ENCODE measurements at regions not wholly inside any gene's neighbourhood (a gene's known extent, or its start where the extent isn't known, plus 50 kb on each side); places are given as distances from the start of the nearest gene placed in this dataset.

DNA sequence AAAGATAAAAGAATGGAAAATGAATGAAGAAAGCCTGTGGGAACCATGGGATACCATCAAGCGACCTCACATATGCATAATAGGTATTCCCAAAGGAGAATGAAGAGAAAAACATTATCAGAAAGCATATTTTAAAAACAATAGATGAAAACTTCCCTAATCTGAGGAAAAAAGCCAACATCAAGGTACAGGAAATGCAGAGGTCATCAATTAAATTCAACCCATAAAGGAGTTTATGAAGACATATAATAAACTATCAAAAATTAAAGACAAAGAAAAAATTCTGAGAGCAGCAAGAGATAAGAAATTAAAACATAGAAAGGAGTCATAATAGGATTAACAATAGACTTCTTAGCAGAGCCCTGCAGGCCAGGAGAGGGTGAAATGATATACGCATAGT, 397.5 kb downstream of the GPM6A start:
- Histone ChIP-seq H3K27ac (ENCODE audit: low read depth, low read length) (no peak overlapping the region), H3K36me3 (ENCODE audit: insufficient read depth, low read length) (no peaks in the 10 kb centered on the region), H3K4me3 (ENCODE audit: insufficient read depth, low read depth, low read length) (no peak overlapping the region), H2AFZ (ENCODE audit: low read depth, low read length) (no peak overlapping the region), H3K4me1 (ENCODE audit: insufficient read depth, low read length) (peaks cover 30% of the 10 kb centered on the region), H3K9me3 (ENCODE audit: insufficient read depth, low read depth, low read length) (no peaks in the 10 kb centered on the region), H3K9ac (ENCODE audit: low read length) (no peak overlapping the region), H3K27me3 (ENCODE audit: insufficient read depth, low read length) (no peaks in the 10 kb centered on the region), H4K20me1 (ENCODE audit: insufficient read depth, low read length) (no peaks in the 10 kb centered on the region), H3K79me2 (ENCODE audit: insufficient read depth, low read length) (no peaks in the 10 kb centered on the region), H3K4me2 (ENCODE audit: low read length) (no peak overlapping the region)
- no peak overlapping the region for H3K4me3 Mint-ChIP-seq (ENCODE audit: unreplicated experiment)
- no peak overlapping the region for H3K27ac Mint-ChIP-seq (ENCODE audit: unreplicated experiment)
- no peak for DNase-seq (ENCODE audit: low read depth)
- TF ChIP-seq EZH2 (IDR thresholded peaks at IDR 0.05; ENCODE audit: insufficient read depth, low read length): no peak
- TF ChIP-seq, protein P1, sequence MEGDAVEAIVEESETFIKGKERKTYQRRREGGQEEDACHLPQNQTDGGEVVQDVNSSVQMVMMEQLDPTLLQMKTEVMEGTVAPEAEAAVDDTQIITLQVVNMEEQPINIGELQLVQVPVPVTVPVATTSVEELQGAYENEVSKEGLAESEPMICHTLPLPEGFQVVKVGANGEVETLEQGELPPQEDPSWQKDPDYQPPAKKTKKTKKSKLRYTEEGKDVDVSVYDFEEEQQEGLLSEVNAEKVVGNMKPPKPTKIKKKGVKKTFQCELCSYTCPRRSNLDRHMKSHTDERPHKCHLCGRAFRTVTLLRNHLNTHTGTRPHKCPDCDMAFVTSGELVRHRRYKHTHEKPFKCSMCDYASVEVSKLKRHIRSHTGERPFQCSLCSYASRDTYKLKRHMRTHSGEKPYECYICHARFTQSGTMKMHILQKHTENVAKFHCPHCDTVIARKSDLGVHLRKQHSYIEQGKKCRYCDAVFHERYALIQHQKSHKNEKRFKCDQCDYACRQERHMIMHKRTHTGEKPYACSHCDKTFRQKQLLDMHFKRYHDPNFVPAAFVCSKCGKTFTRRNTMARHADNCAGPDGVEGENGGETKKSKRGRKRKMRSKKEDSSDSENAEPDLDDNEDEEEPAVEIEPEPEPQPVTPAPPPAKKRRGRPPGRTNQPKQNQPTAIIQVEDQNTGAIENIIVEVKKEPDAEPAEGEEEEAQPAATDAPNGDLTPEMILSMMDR (IDR thresholded peaks at IDR 0.05; ENCODE audit: insufficient read depth, low read depth, low read length): no peak
- H3K9me3 Mint-ChIP-seq (ENCODE audit: unreplicated experiment): peaks cover 6% of the 10 kb centered on the region
- peak; percentile 47 for FAIRE-seq
- no peaks in the 10 kb centered on the region for H3K36me3 Mint-ChIP-seq (ENCODE audit: low read depth, unreplicated experiment)
- no peaks in the 10 kb centered on the region for H3K27me3 Mint-ChIP-seq (ENCODE audit: low read depth, unreplicated experiment)
- H3K4me1 Mint-ChIP-seq (ENCODE audit: low read depth, unreplicated experiment): peaks cover 55% of the 10 kb centered on the region

DNA sequence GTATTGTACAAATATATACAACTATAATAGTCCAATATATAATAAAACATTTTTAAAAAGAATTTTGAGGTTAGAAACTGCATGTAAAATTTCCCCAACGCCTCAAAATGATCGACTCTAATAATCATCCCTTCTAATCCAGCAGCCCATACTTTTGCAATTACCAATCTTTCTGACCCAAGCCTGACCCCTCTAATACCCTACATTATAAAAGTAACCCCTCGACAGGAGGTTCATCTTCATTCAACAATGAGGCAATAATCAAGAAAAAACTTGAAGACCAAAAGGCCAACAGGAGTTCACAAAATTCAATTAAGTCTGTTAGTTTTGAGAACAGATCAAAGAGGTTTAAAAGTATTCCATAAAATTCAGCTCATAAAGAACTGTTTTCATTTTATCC, 393.5 kb downstream of the GPM6A start:
- FAIRE-seq: peak; percentile 9
- Mint-ChIP-seq H3K9me3 (ENCODE audit: unreplicated experiment) (peaks cover 6% of the 10 kb centered on the region), H3K27ac (ENCODE audit: unreplicated experiment) (peak overlapping the region; percentile 99), H3K4me1 (ENCODE audit: low read depth, unreplicated experiment) (peaks cover 71% of the 10 kb centered on the region), H3K4me3 (ENCODE audit: unreplicated experiment) (peak overlapping the region; percentile 31), H3K27me3 (ENCODE audit: low read depth, unreplicated experiment) (no peaks in the 10 kb centered on the region), H3K36me3 (ENCODE audit: low read depth, unreplicated experiment) (no peaks in the 10 kb centered on the region)
- Histone ChIP-seq H2AFZ (ENCODE audit: low read depth, low read length) (no peak overlapping the region), H3K9me3 (ENCODE audit: insufficient read depth, low read depth, low read length) (no peaks in the 10 kb centered on the region), H3K27me3 (ENCODE audit: insufficient read depth, low read length) (no peaks in the 10 kb centered on the region), H3K9ac (ENCODE audit: low read length) (peak overlapping the region; percentile 83), H4K20me1 (ENCODE audit: insufficient read depth, low read length) (no peaks in the 10 kb centered on the region), H3K4me2 (ENCODE audit: low read length) (peak overlapping the region; percentile 73), H3K27ac (ENCODE audit: low read depth, low read length) (peak overlapping the region; percentile 99), H3K4me1 (ENCODE audit: insufficient read depth, low read length) (peaks cover 43% of the 10 kb centered on the region), H3K4me3 (ENCODE audit: insufficient read depth, low read depth, low read length) (no peak overlapping the region), H3K36me3 (ENCODE audit: insufficient read depth, low read length) (no peaks in the 10 kb centered on the region), H3K79me2 (ENCODE audit: insufficient read depth, low read length) (no peaks in the 10 kb centered on the region)
- DNase-seq (ENCODE audit: low read depth): no peak
- TF ChIP-seq EZH2 (IDR thresholded peaks at IDR 0.05; ENCODE audit: insufficient read depth, low read length): no peak
- TF ChIP-seq, protein P1 (IDR thresholded peaks at IDR 0.05; ENCODE audit: insufficient read depth, low read depth, low read length): no peak

DNA sequence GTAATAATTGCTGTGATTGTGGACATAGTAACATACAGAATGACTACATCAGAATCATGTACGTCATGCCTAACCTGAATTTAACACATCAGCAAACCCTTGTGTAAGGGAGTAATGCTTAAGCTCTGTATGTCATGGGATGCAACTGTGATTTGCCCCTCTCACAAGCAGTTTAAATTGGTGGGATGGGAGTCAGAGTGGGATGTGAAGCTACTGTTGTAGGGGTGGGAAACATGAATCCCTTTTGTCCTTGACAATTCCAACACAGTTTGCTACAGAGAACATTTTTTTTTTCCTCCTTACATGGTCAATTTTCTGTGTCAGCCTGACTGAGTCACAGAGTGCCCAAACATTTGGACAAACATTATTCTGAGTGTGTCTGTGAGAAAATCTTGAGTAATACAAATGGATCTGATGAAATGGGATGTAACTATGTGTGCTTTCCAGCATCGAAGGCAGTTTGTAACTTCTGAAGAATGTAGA, 392.8 kb downstream of the GPM6A start:
- no peaks in the 10 kb centered on the region for H3K36me3 ChIP-seq (ENCODE audit: insufficient read depth, low read length)
- H3K4me3 ChIP-seq (ENCODE audit: insufficient read depth, low read depth, low read length): no peak overlapping the region
- H3K4me1 Mint-ChIP-seq (ENCODE audit: low read depth, unreplicated experiment): peaks cover 72% of the 10 kb centered on the region
- peaks cover 6% of the 10 kb centered on the region for H3K9me3 Mint-ChIP-seq (ENCODE audit: unreplicated experiment)
- H2AFZ ChIP-seq (ENCODE audit: low read depth, low read length): peak overlapping the region; percentile 72
- H3K9me3 ChIP-seq (ENCODE audit: insufficient read depth, low read depth, low read length): no peaks in the 10 kb centered on the region
- no peaks in the 10 kb centered on the region for H3K27me3 ChIP-seq (ENCODE audit: insufficient read depth, low read length)
- TF ChIP-seq EZH2 (IDR thresholded peaks at IDR 0.05; ENCODE audit: insufficient read depth, low read length): no peak
- TF ChIP-seq, protein P1 (IDR thresholded peaks at IDR 0.05; ENCODE audit: insufficient read depth, low read depth, low read length): no peak
- no peaks in the 10 kb centered on the region for H3K36me3 Mint-ChIP-seq (ENCODE audit: low read depth, unreplicated experiment)
- H4K20me1 ChIP-seq (ENCODE audit: insufficient read depth, low read length): no peaks in the 10 kb centered on the region
- peak overlapping the region; percentile 73 for H3K4me2 ChIP-seq (ENCODE audit: low read length)
- H3K27ac Mint-ChIP-seq (ENCODE audit: unreplicated experiment): peak overlapping the region; percentile 99
- peak overlapping the region; percentile 83 for H3K9ac ChIP-seq (ENCODE audit: low read length)
- DNase-seq (ENCODE audit: low read depth) (peak; percentile 98), FAIRE-seq (peak; percentile 100)
- no peak overlapping the region for H3K4me3 Mint-ChIP-seq (ENCODE audit: unreplicated experiment)
- peak overlapping the region; percentile 99 for H3K27ac ChIP-seq (ENCODE audit: low read depth, low read length)
- no peaks in the 10 kb centered on the region for H3K27me3 Mint-ChIP-seq (ENCODE audit: low read depth, unreplicated experiment)
- H3K79me2 ChIP-seq (ENCODE audit: insufficient read depth, low read length): no peaks in the 10 kb centered on the region
- H3K4me1 ChIP-seq (ENCODE audit: insufficient read depth, low read length): peaks cover 38% of the 10 kb centered on the region
